ENCODE measurements at regions not wholly inside any gene's neighbourhood (a gene's known extent, or its start where the extent isn't known, plus 50 kb on each side); places are given as distances from the start of the nearest gene placed in this dataset.

- Histone ChIP-seq H3K9me3 (no peaks in the 10 kb centered on the region), H3K36me3 (no peaks in the 10 kb centered on the region), H3K27me3 (no peaks in the 10 kb centered on the region), H3K4me3 (no peak overlapping the region)
- DNase-seq = no peak
Measured at GRCh38 chr20:58011947-58012610, 216.4 kb downstream of the ANKRD60 start.

DNA sequence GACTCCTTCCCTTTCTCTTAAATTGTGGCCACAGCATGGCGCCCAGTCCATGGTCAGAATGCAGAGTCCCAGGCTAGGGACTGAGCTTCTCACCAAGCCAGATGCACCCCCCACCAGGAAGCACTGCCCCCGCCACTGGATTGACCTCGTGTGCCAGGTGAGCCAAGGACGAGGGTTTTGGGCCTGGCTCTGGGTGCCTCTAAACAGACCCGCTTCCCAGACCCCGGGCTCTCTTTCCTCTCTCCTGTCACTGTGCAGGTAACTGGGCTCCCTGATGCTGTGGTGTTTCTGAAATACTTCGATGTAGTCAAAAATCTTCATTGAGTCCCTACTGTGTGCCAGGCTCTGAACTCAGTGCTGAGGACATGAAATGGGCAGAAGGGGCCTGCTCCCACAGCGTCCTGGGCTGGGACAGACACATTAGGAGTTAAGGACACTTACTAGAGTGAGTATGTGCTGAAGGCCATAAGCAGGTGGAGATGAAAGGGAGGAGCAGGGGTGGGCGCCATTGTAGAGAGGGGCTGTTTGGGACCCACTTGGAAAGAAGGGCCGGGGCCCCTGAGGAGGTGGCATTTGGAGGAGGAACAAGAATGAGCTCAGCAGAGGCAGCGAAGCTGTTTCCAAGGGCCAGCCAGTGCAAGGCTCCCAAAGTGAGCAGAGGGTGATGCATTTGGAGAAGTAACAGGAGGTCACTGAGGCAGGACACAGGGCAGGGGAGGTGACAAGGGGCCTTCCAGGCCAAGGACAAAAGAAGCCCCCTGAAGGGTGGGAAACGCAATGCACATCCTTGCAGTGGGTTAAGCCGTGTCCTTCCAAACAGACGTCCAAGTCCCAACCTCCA is 217.1 kb downstream of the ANKRD60 start:
- no peak for DNase-seq
- H3K4me3 ChIP-seq = no peak overlapping the region
- H3K36me3 ChIP-seq = no peaks in the 10 kb centered on the region
- H3K27me3 ChIP-seq = no peaks in the 10 kb centered on the region
- no peaks in the 10 kb centered on the region for H3K9me3 ChIP-seq

DNA sequence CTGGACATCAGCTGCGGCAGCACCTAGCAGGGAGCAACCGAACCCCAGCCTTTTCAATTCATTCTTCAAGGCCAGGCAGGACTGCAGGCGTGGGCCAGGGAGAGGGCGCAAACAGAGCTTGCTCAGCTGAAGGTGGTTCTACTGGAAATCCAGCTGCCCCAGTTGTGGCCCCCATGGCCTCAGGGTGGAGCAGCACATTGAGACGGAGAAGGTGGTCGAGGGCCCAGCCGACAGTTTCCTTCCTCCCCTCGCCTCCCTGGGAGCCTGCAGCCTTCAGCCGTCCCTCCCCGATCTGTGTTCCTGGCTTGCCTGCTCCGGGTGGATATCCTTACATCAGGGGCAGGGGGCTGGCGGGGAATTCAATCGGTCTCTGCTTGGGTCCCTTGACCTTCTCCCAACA is 217.8 kb downstream of the ANKRD60 start:
- no peaks in the 10 kb centered on the region for H3K27me3 ChIP-seq
- H3K4me3 ChIP-seq = no peak overlapping the region
- DNase-seq = no peak
- no peaks in the 10 kb centered on the region for H3K9me3 ChIP-seq
- no peaks in the 10 kb centered on the region for H3K36me3 ChIP-seq

DNA sequence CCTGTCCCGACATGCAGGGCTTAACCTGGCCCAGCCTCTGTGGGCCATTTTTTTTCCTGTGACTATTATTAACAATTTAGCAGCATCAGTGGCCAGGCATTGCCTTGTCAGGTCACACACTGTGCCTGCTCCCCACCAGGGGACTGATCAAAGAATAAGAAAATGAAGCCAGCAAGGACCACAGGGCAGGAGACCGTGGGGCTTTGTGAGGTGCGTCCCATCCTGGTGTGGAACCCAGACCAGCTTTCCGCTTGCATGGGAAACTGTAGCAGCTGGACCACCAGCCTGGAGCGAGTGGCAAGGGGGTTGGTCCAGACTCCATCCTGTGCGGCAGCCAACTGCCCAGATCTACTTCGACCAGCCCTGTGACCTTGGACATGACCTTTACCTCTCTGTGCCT is 218.3 kb downstream of the ANKRD60 start:
- no peak overlapping the region for H3K4me3 ChIP-seq
- H3K27me3 ChIP-seq = no peaks in the 10 kb centered on the region
- H3K36me3 ChIP-seq = no peaks in the 10 kb centered on the region
- DNase-seq = no peak
- no peaks in the 10 kb centered on the region for H3K9me3 ChIP-seq

DNA sequence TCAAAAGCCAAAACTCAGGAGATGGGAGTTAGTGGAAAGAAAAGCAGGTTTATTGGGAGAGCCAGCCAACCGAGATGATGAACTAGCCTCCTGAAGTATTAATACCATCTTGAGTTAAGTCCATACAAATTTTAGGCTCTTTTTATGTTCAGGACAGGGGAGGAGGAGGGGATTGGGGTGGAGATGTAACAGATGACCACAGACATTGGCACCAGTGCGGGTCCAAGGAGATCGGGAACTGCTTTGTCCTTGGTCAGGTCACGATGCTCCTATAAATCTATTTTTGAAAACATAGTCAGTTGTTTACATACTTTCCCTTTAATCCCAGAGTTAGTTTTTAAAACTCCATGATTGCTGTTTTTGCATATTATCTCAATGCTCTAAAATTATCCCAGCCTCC is 219.6 kb downstream of the ANKRD60 start:
- Histone ChIP-seq H3K27me3 (no peaks in the 10 kb centered on the region), H3K36me3 (no peaks in the 10 kb centered on the region), H3K9me3 (no peaks in the 10 kb centered on the region; the same call in 1 of the 2 replicates), H3K4me3 (no peak overlapping the region)
- DNase-seq = no peak

GRCh38 chr20:58008413-58008812 is 220.0 kb downstream of the ANKRD60 start:
- H3K27me3 ChIP-seq = no peaks in the 10 kb centered on the region
- H3K9me3 ChIP-seq = no peaks in the 10 kb centered on the region; the same call in 1 of the 2 replicates
- no peak for DNase-seq
- H3K4me3 ChIP-seq = no peak overlapping the region
- no peaks in the 10 kb centered on the region for H3K36me3 ChIP-seq

- Histone ChIP-seq H3K27me3 (no peaks in the 10 kb centered on the region), H3K4me3 (no peak overlapping the region), H3K9me3 (no peaks in the 10 kb centered on the region; the same call in 1 of the 2 replicates), H3K36me3 (no peaks in the 10 kb centered on the region)
- DNase-seq = no peak
Measured at GRCh38 chr20:58007947-58008346, 220.5 kb downstream of the ANKRD60 start.

- Histone ChIP-seq H3K36me3 (no peaks in the 10 kb centered on the region), H3K27me3 (no peaks in the 10 kb centered on the region), H3K4me3 (no peak overlapping the region), H3K9me3 (no peaks in the 10 kb centered on the region; the same call in 1 of the 2 replicates)
- no peak for DNase-seq
Measured at GRCh38 chr20:58006346-58007316, 221.8 kb downstream of the ANKRD60 start.

GRCh38 chr20:58005581-58006345 is 222.7 kb downstream of the ANKRD60 start:
- no peak for DNase-seq
- no peak overlapping the region for H3K4me3 ChIP-seq
- no peaks in the 10 kb centered on the region for H3K27me3 ChIP-seq
- no peaks in the 10 kb centered on the region; the same call in 1 of the 2 replicates for H3K9me3 ChIP-seq
- no peaks in the 10 kb centered on the region for H3K36me3 ChIP-seq

DNA sequence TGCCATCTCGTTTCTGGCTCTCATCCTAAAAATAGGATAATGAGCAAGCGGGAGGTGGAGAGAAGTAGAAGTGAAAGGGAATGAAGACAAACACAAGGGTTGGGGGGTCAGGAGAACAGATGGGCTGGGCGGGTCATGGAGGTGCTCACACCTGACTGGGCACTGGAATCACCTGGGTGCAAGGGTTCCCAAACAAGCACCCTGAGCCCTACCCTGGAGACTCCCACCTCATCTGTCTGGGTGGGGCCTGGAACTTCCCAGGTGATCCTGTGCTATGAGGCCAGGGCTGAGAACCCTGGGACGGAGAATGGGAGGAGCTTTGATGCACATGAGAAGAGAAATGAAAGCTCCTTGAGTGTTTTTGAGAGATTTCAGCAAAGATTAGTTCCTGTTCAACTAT is 223.6 kb downstream of the ANKRD60 start:
- no peak for DNase-seq
- no peaks in the 10 kb centered on the region for H3K36me3 ChIP-seq
- H3K9me3 ChIP-seq = no peaks in the 10 kb centered on the region; the same call in 1 of the 2 replicates
- H3K4me3 ChIP-seq = no peak overlapping the region
- no peaks in the 10 kb centered on the region for H3K27me3 ChIP-seq

DNA sequence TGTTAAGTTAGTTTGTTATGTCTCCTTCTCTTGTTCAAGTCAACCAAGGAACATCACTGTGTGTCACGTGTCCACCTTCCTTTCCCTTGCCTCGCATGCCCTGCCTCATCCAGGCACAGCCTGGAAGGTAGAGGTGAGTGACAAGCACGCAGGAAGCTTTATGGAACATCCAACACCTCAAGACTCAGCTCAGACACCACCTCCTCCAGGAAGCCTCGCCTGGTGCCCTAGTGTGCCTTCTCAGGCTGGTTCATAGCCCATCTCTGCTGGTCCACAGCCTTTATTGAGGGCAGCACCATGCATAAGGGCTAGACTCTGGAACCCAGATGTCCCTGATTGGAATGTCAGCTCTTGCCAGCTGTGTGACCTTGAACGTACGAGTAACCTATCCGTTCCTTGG is 224.3 kb downstream of the ANKRD60 start:
- Histone ChIP-seq H3K27me3 (no peaks in the 10 kb centered on the region), H3K36me3 (no peaks in the 10 kb centered on the region), H3K4me3 (no peak overlapping the region), H3K9me3 (no peaks in the 10 kb centered on the region; the same call in 1 of the 2 replicates)
- no peak for DNase-seq

GRCh38 chr20:58003525-58003924 is 224.9 kb downstream of the ANKRD60 start:
- no peaks in the 10 kb centered on the region; the same call in 1 of the 2 replicates for H3K9me3 ChIP-seq
- no peak for DNase-seq
- no peaks in the 10 kb centered on the region for H3K36me3 ChIP-seq
- H3K4me3 ChIP-seq = no peak overlapping the region
- no peaks in the 10 kb centered on the region for H3K27me3 ChIP-seq

- H3K36me3 ChIP-seq = no peaks in the 10 kb centered on the region
- H3K9me3 ChIP-seq = no peaks in the 10 kb centered on the region; the same call in 1 of the 2 replicates
- DNase-seq = no peak
- no peak overlapping the region for H3K4me3 ChIP-seq
- H3K27me3 ChIP-seq = no peaks in the 10 kb centered on the region
Measured at GRCh38 chr20:58002901-58003300, 225.6 kb downstream of the ANKRD60 start.

- no peak for DNase-seq
- H3K27me3 ChIP-seq = no peaks in the 10 kb centered on the region
- H3K4me3 ChIP-seq = no peak overlapping the region
- H3K9me3 ChIP-seq = no peaks in the 10 kb centered on the region; the same call in 1 of the 2 replicates
- no peaks in the 10 kb centered on the region for H3K36me3 ChIP-seq
Measured at GRCh38 chr20:58001946-58002345, 226.5 kb downstream of the ANKRD60 start.

DNA sequence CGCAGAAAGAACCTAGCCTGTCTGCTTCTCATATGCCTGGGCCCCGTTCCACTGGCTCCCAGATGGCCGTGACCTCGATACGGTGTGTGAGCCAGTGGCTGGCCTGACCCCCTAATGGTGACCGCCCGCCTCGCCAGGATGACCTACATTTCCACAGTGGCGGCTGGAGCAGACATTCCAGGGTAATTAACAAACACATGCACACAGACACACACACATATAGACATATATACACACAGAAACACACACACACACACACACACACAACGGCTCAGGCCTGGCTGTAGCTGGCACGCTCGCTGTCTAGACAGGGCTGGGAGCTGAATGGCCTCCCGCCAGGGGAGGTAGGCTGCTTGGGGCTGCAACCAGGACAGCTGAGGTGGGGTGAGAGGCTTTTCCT is 227.1 kb downstream of the ANKRD60 start:
- no peak for DNase-seq
- no peaks in the 10 kb centered on the region for H3K36me3 ChIP-seq
- H3K27me3 ChIP-seq = no peaks in the 10 kb centered on the region
- no peak overlapping the region for H3K4me3 ChIP-seq
- no peaks in the 10 kb centered on the region; the same call in 1 of the 2 replicates for H3K9me3 ChIP-seq

- Histone ChIP-seq H3K4me3 (no peak overlapping the region), H3K9me3 (no peaks in the 10 kb centered on the region; the same call in 1 of the 2 replicates), H3K27me3 (no peaks in the 10 kb centered on the region), H3K36me3 (no peaks in the 10 kb centered on the region)
- no peak for DNase-seq
Measured at GRCh38 chr20:58000861-58001260, 227.6 kb downstream of the ANKRD60 start.
